Inflammatory macrophage treated with lipopolysaccharide for 1 hour (primary cell): ENCODE measurements at regions not wholly inside any gene's neighbourhood (a gene's known extent, or its start where the extent isn't known, plus 50 kb on each side); places are given as distances from the start of the nearest gene placed in this dataset.
"Not testable (repeated sequence)": the region's sequence is repeated elsewhere in the genome, so short reads cannot be mapped to it uniquely, and the experiment has no call there.

Source experiments
- DNase-seq, 2 donors: peaks; one replicate each; pipeline ENCODE4 v3.0.0-alpha.2; 2020 to 2022

DNA sequence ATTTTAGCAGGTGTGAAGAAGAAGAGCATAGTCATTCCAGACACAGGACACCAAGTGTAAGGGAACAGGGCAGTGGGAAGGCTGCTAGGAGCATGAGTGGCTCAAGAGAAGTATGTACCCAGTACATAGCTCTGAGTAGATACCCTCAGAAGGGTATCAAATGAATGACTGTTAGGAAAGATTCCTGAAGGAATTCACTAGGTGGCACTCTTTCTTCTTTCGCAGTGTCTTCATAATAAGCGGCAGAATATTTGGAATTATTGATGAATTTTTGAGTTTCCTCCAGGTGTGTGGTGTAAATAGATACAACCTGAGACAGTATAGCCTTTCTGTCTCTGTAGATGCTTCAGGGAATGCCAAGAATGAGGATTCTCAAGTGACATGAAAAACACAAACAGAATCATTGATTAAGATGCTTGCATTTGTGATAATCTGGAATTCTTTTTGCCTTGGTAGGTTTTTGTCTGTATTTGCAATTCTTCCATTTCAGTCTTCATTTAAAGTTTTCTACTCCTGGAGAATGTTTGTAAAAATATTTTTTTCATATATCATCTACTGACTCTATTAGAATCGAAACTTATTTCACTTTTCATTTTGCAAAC lies 264.3 kb upstream of the RIMS1 start:
- no peak for DNase-seq

- no peak for DNase-seq
Measured at GRCh38 chr6:71642120-71642519, 244.2 kb upstream of the RIMS1 start.

GRCh38 chr6:71642793-71643192 lies 243.6 kb upstream of the RIMS1 start:
- no peak for DNase-seq

DNA sequence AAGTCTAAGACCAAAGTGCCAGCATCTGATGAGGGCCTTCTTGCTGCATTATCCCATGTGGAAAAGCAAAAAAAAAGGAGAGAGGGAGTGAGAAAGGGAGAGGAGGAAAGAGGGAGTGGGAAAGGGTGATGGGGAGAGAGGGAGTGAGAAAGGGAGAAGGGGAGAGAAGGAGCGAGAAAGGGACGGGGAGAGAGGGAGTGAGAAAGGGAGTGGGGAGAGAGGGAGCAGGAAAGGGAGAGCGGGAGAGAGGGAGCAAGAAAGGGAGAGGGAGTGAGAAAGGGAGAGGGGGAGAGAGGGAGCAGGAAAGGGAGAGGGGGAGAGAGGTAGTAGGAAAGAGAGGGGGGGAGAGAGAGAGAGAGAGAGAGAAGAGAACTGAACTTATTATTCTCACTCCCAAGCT lies 241.1 kb upstream of the RIMS1 start:
- DNase-seq: no peak

DNA sequence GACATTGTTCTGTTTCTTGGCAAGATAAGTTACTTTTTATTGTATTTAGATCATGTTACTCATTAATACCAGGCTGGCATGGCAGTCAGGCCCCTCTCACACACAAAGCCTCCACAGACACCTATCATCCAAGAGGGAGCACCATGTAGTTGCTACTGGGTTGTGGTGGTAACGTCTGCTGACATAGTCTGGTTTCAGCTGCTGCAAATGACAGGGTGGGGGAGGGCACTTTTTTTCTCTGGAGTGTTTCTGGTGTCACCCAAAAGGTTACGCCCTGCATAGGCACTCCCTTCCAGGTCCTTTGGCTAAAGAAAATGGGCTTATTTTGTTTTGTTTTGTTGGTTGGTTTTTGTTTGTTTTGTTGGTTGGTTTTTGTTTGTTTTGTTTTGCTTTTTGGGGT lies 236.4 kb upstream of the RIMS1 start:
- no peak for DNase-seq

GRCh38 chr6:71651636-71652035 lies 234.7 kb upstream of the RIMS1 start:
- DNase-seq: no peak

GRCh38 chr6:71656121-71656520 lies 230.2 kb upstream of the RIMS1 start:
- DNase-seq: no peak

DNA sequence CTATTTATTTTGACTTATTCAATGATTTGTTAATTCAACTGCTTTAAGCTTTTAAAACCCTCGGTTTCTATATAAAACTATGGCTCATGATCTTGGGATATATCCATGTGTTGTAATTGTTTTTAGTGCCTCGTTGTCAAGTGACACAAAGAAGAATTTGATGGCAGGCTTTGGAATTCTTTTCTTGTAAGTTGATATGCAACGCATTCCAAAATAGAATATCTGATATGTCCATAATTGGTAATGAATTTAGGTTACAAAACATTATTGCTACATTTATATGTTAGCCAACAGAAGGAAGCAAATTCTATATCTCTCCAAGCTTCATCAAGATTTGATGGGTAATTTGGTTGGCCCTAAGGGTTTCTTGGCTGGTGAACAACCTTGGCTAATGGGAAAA lies 220.4 kb upstream of the RIMS1 start:
- no peak for DNase-seq

DNA sequence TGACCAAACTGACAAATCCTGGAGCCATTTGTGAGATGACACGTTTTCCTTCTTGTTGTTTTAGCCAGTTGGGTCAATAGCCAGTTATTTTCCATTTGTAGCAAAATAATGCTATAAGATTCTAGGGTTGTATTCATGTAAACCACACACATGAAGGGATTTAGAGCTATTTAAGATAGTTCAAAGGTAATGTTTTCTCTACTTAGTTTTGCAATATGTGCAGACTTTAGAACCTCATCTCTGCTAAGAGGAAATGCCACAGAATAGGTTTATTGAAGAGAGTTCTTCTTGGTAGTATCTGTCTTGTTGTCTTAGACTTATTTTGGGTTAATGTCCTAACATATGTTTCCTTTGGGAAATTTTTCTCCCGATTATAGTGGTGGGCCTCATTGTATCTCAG lies 213.5 kb upstream of the RIMS1 start:
- DNase-seq: no peak

DNA sequence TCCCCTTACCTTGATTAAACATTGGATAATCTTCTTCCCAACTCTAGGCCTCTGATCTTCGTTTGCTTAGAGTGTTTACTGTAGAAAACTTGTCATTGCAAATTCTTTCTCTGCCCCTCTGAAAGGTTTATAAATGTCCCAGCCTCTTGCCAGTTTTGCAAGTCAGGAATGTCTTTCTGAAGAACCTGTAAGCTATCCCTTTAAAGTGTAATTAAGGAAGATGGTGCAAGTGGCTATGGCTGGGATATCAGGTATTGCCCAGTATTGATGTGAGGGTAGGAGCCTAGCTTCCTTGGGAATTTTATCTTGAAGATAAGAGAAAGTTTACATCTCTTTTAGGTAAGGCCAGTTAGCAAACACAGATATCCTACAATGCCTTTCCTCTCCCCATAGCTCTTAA lies 211.0 kb upstream of the RIMS1 start:
- no peak for DNase-seq

DNA sequence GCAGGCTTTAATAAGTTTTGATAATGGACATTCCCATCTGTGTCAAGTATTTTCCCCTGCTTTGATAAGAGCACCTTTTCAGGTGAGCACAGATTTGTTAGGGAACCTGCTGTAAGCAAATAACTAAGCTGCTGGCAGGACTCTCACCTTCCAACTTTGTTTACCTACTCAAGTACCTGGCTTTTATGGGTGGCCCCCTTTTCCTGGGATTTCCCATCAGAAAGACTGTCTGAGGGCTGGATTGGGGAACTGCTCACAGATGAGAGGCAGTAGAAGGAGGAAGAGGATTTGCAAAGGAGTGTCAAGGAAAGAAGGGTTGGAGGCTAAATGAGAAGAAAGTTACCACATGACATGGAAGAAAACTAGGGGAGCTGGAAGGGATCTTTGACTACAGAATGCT lies 210.1 kb upstream of the RIMS1 start:
- no peak for DNase-seq

DNA sequence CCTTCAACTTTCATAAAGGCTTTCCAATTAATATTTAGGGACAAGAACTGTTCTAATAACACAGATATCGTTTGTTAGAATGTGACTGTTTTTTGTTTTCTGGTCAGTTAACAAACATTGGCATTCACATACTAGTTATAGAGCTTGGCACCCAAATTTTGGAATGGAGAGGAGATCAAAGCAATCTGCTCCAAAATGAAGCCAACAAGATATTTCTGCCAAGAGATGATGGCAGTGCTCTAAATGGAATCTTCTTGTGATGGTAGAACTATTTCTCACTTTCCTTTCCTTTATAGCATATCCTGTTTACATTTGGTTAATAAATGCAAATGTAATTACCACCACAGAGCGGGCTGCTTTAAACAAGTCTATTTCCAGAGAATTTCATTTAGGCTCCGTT lies 208.3 kb upstream of the RIMS1 start:
- DNase-seq: no peak

GRCh38 chr6:71681234-71681867 lies 205.0 kb upstream of the RIMS1 start:
- DNase-seq: no peak

DNA sequence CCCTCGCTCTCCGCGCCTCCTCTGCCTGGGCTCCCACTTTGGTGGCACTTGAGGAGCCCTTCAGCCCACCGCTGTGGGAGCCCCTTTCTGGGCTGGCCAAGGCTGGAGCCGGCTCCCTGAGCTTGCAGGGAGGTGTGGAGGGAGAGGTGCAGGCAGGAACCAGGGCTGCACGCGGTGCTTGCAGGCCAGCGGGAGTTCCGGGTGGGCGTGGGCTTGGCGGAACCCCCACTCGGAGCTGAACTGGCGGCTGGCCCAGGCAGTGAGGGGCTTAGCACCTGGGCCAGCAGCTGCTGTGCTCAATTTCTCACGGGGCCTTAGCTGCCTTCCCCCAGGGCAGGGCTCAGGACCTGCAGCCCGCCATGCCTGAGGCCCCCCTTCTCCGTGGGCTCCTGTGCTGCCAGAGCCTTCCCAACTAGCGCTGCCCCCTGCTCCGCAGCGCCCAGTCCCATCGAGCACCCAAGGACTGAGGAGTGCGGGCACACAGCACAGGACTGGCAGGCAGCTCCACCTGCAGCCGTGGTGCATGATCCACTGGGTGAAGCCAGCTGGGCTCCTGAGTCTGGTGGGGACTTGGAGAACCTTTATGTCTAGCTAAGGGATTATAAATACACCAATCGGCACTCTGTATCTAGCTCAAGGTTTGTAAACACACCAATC lies 200.2 kb upstream of the RIMS1 start:
- DNase-seq: not testable (repeated sequence)

GRCh38 chr6:71698702-71699101 lies 187.6 kb upstream of the RIMS1 start:
- DNase-seq: no peak

GRCh38 chr6:71706523-71706922 lies 179.8 kb upstream of the RIMS1 start:
- DNase-seq: peak in 1 of 2 donors; percentile 1

DNA sequence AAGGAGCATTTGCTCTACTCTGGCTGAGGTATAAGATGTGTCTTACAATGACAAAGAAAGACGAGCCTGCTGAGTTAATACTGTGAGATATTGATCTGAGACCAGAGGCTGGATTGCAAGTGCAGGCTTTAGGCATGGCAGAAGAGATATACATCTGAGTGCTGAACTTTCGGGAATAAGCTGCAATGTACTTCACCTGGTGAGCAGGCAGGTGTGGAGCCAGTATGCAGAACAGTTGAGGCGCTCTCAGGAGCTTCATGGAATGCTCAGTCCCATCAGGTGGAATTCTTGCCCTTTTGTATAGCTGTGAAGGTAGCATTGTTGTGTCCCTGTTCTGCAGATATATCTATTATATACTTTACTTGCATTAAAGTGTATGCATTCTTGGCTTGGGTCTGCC lies 179.3 kb upstream of the RIMS1 start:
- no peak for DNase-seq

DNA sequence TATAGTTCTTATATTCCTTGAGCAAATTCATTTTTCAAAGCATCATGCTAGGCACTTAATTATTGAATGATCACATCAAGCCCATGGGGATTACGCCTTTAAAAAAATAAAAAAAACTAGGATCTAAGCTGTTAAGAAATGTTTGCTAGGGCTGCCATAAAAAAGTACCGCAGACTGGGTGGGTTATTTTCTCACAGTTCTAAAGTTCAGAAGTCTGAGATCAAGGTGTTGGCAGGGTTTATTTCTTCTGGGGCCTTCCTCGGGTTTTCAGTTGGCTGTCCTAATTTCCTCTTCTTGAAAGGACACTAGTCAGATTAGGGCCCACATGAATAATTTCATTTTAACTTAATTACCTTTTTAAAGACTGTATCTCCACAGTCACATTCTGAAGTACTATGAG lies 165.6 kb upstream of the RIMS1 start:
- no peak for DNase-seq

- DNase-seq: no peak
Measured at GRCh38 chr6:71721642-71722041, 164.7 kb upstream of the RIMS1 start.

DNA sequence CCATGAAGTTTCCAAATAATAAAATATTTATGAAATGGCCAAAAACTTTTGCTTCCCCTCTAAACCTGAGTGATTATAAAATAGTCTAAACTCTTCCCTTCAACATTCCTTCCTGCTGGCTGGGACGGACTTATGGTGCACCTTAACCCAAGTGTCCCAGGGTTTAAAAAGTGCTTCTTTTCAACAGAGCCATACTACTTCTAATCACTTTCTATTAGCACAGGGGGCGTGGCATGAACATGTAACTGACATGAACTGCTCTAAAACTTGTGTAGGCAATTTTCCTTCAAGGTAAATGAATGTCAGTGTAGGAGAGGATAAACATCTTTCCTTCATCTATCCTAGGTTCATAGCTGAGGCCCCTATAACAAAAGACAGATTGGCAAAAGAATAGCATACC lies 163.6 kb upstream of the RIMS1 start:
- DNase-seq: no peak

GRCh38 chr6:71724456-71725125 lies 161.8 kb upstream of the RIMS1 start:
- no peak for DNase-seq

- DNase-seq: no peak
Measured at GRCh38 chr6:71725126-71725470, 161.3 kb upstream of the RIMS1 start.

GRCh38 chr6:71726121-71726520 lies 160.2 kb upstream of the RIMS1 start:
- no peak for DNase-seq

- DNase-seq: no peak
Measured at GRCh38 chr6:71727632-71728294, 158.6 kb upstream of the RIMS1 start.
